Trophoblast cell (in vitro differentiated cells and primary cell): ENCODE measurements at regions not wholly inside any gene's neighbourhood (a gene's known extent, or its start where the extent isn't known, plus 50 kb on each side); places are given as distances from the start of the nearest gene placed in this dataset.

Source experiments
- DNase-seq, 2 donors: peaks; one replicate each; pipeline ENCODE4 v3.0.0-alpha.2; 2016
- H2AFZ ChIP-seq: 2 replicates; pipeline ENCODE4 v1.6.1; 2013; ENCODE audit warnings: low read length, moderate library complexity, mild to moderate bottlenecking; ENCODE audit not compliant: insufficient read depth, poor library complexity
- H2AK5ac ChIP-seq: 2 replicates; pipeline ENCODE4 v1.6.1; 2013; ENCODE audit warnings: mild to moderate bottlenecking, low read length
- H2BK120ac ChIP-seq: 2 replicates; pipeline ENCODE4 v1.6.1; 2013; ENCODE audit warnings: low read length, mild to moderate bottlenecking, moderate library complexity; ENCODE audit not compliant: insufficient read depth, poor library complexity
- H2BK12ac ChIP-seq: 2 replicates; pipeline ENCODE4 v1.6.1; 2013; ENCODE audit warnings: mild to moderate bottlenecking, low read length, moderate library complexity
- H2BK5ac ChIP-seq: 2 replicates; pipeline ENCODE4 v1.6.1; 2013; ENCODE audit warnings: low read length, low read depth, moderate library complexity, mild to moderate bottlenecking; ENCODE audit not compliant: poor library complexity
- H3K14ac ChIP-seq: 2 replicates; pipeline ENCODE4 v1.6.1; 2013; ENCODE audit warnings: mild to moderate bottlenecking, low read length
- H3K18ac ChIP-seq: 2 replicates; pipeline ENCODE4 v1.6.1; 2013; ENCODE audit warnings: mild to moderate bottlenecking, low read length
- H3K23ac ChIP-seq: 2 replicates; pipeline ENCODE4 v1.6.1; 2013; ENCODE audit warnings: low read length
- H3K27ac ChIP-seq: 2 replicates; pipeline ENCODE4 v1.5.1; 2013; ENCODE audit warnings: low read depth, mild to moderate bottlenecking, inconsistent platforms, low read length, moderate library complexity
- H3K27me3 ChIP-seq: 2 replicates; pipeline ENCODE4 v1.6.1; 2013; ENCODE audit warnings: inconsistent platforms, mild to moderate bottlenecking, low read length, moderate library complexity; ENCODE audit not compliant: insufficient read depth
- H3K36me3 ChIP-seq, 2 experiments: 1 replicate in 1 of 2; 2 replicates in 1 of 2; pipeline ENCODE4 v1.6.1; 2013; ENCODE audit warnings: low read length in 2 of 2, mild to moderate bottlenecking in 2 of 2, moderate library complexity in 1 of 2; ENCODE audit not compliant: insufficient read depth in 2 of 2, control insufficient read depth in 1 of 2
- H3K4ac ChIP-seq: 2 replicates; pipeline ENCODE4 v1.6.1; 2013; ENCODE audit warnings: low read depth, mild to moderate bottlenecking, low read length, moderate library complexity
- H3K4me1 ChIP-seq, 2 experiments: 1 replicate in 1 of 2; 2 replicates in 1 of 2; pipeline ENCODE4 v1.6.1; 2013; ENCODE audit warnings: low read length in 2 of 2, mild to moderate bottlenecking in 2 of 2, moderate library complexity in 1 of 2; ENCODE audit not compliant: insufficient read depth in 2 of 2, control insufficient read depth in 1 of 2
- H3K4me2 ChIP-seq: 2 replicates; pipeline ENCODE4 v1.6.1; 2013; ENCODE audit warnings: inconsistent platforms, mild to moderate bottlenecking, low read length, moderate library complexity
- H3K4me3 ChIP-seq: 2 replicates; pipeline ENCODE4 v1.5.1; 2013; ENCODE audit warnings: mild to moderate bottlenecking, low read depth, low read length, inconsistent platforms
- H3K79me1 ChIP-seq: one replicate; pipeline ENCODE4 v1.6.1; 2013; ENCODE audit warnings: low read length
- H3K79me2 ChIP-seq: 2 replicates; pipeline ENCODE4 v1.6.1; 2013; ENCODE audit warnings: low read length, mild to moderate bottlenecking; ENCODE audit not compliant: control insufficient read depth, insufficient read depth, poor library complexity
- H3K9ac ChIP-seq: 2 replicates; pipeline ENCODE4 v1.6.1; 2013; ENCODE audit warnings: mild to moderate bottlenecking, low read length
- H3K9me3 ChIP-seq: 2 replicates; pipeline ENCODE4 v1.6.1; 2013; ENCODE audit warnings: low read depth, mild to moderate bottlenecking, control low read depth, inconsistent platforms, low read length; ENCODE audit not compliant: insufficient read depth
- H4K12ac ChIP-seq: 2 replicates; pipeline ENCODE4 v1.6.1; 2013; ENCODE audit warnings: low read depth, mild to moderate bottlenecking, low read length, moderate library complexity
- H4K8ac ChIP-seq: 2 replicates; pipeline ENCODE4 v1.6.1; 2013; ENCODE audit warnings: low read depth, mild to moderate bottlenecking, low read length, moderate library complexity
- H4K91ac ChIP-seq: one replicate; pipeline ENCODE4 v1.6.1; 2013; ENCODE audit warnings: low read depth, mild to moderate bottlenecking, low read length, moderate library complexity
- WGBS: extraction: QIAGEN DNeasy Blood & Tissue Kit; methylation state at CpG from one replicate; pipeline ENCODE4 v1.1.7; 2013; ENCODE audit warnings: missing lambda C conversion rate; ENCODE audit not compliant: insufficient read length, insufficient coverage; ENCODE audit errors: extremely low coverage; 5-methylcytosine and 5-hydroxymethylcytosine counted together

DNA sequence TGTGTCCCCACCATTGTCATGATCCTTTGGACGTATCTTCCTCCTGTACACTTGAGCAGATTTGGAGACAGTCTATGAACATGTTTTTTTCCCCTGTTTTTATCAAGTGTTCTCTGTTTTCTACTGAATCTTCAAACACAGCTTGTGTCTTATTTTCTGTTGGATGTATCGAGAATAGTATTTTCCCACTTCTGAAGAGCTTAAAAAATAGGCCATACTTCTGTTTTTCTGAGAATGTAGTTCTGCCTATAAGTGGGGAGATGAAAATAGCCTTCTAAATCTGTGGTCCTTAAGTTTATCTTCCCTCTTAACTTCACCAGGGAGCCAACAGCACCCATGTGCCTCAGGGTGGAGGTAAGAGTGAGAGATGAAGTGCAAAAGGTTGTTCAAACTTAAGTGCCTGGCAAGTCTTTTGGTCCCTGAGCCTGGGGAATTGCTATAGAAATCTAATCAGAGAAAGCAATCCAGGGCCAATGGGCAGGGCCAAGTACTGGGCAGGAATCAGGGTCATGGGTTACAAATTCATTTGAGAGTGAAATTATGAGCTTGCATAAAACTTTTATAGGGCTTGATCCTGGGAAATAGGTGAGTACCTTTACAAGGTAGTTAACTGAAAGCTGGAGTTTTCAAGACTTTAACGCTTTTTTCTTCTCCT is 58.9 kb downstream of the ARF6 start:
- H2AK5ac ChIP-seq, result no peak overlapping the region
- H3K4ac ChIP-seq, result no peak overlapping the region
- H3K79me2 ChIP-seq, result no peaks in the 10 kb centered on the region
- H3K27ac ChIP-seq, result no peak overlapping the region
- H3K4me1 ChIP-seq, result peaks cover 7 to 8% of the 10 kb centered on the region in 2 experiments
- no peak overlapping the region for H2AFZ ChIP-seq
- peaks cover 7% of the 10 kb centered on the region for H3K79me1 ChIP-seq
- H3K23ac ChIP-seq, result no peak overlapping the region
- H4K91ac ChIP-seq, result no peak overlapping the region
- no peaks in the 10 kb centered on the region for H3K27me3 ChIP-seq
- H3K9ac ChIP-seq, result no peak overlapping the region
- H3K14ac ChIP-seq, result no peak overlapping the region
- H2BK12ac ChIP-seq, result peak overlapping the region; percentile 52
- H4K8ac ChIP-seq, result no peak overlapping the region
- no peak overlapping the region for H2BK5ac ChIP-seq
- H3K18ac ChIP-seq, result no peak overlapping the region
- H4K12ac ChIP-seq, result no peak overlapping the region
- no peak overlapping the region for H3K4me2 ChIP-seq
- H3K9me3 ChIP-seq, result peaks cover 1% of the 10 kb centered on the region
- WGBS, result no CpG with 5 or more reads among the region's 3 CpGs
- no peak overlapping the region for H3K4me3 ChIP-seq
- H2BK120ac ChIP-seq, result no peak overlapping the region
- H3K36me3 ChIP-seq, result no peaks in the 10 kb centered on the region
- no peak for DNase-seq

DNA sequence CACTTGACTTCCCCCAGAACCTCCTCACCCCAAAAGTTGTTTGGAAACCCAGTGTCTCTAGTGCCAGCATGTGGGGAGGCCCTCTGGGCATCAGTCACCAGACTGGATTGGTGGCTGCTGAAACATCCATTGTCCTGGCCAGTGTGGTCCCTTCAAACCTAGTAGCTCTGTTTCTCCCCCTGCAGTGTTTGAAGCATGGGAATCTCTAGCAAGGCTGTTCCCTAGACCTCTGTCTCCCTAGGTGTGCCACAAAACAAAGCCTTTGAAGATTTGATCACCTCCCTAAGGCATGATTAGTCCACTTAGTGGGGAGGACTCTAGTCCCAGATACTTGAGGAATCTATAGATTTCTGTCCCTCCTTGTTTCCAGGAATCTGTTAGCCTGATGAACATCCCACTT is 60.3 kb downstream of the ARF6 start:
- no peak overlapping the region for H3K18ac ChIP-seq

DNA sequence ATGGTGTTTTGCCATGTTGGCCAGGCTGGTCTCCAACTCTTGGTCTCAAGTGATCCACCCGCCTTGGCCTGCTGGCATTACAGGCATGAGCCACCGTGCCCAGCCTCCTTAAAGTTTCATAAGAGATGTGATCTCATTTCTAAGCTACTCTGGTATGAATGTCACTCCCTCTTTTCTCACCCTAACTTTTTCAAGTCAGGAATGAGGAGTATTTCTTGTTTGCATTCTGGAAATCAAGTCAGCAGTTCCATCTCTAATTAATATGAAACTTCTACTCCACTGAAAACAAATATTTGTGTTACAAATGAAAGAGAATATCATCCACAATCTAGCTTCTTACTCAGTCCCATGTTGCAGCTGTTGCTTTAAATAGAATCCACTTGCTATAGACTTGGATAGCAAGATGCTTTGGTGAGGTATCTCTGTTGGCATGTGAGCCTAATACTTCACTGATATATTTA is 61.3 kb downstream of the ARF6 start:
- WGBS, result no CpG with 5 or more reads among the region's 2 CpGs
- H2BK5ac ChIP-seq, result no peak overlapping the region

More for the DNA sequence above, 60.3 kb downstream of the ARF6 start:
- no peaks in the 10 kb centered on the region for H3K36me3 ChIP-seq
- no peak for DNase-seq
- H3K4me3 ChIP-seq, result no peak overlapping the region
- H3K79me2 ChIP-seq, result no peaks in the 10 kb centered on the region
- peak overlapping the region; percentile 20 for H4K91ac ChIP-seq
- H3K9me3 ChIP-seq, result peaks cover 1% of the 10 kb centered on the region
- no peak overlapping the region for H3K23ac ChIP-seq
- H3K4ac ChIP-seq, result no peak overlapping the region
- H2BK120ac ChIP-seq, result peak overlapping the region; percentile 52
- H3K14ac ChIP-seq, result peak overlapping the region; percentile 42
- H3K9ac ChIP-seq, result no peak overlapping the region
- H2AFZ ChIP-seq, result no peak overlapping the region
- H3K27me3 ChIP-seq, result no peaks in the 10 kb centered on the region
- H4K8ac ChIP-seq, result no peak overlapping the region
- no peak overlapping the region for H2BK5ac ChIP-seq
- H3K4me2 ChIP-seq, result no peak overlapping the region
- H3K79me1 ChIP-seq, result peaks cover 7% of the 10 kb centered on the region
- no peak overlapping the region for H4K12ac ChIP-seq
- H2BK12ac ChIP-seq, result peak overlapping the region; percentile 63
- H2AK5ac ChIP-seq, result peak overlapping the region; percentile 56
- peaks cover 7 to 8% of the 10 kb centered on the region in 2 experiments for H3K4me1 ChIP-seq
- no peak overlapping the region for H3K27ac ChIP-seq

DNA sequence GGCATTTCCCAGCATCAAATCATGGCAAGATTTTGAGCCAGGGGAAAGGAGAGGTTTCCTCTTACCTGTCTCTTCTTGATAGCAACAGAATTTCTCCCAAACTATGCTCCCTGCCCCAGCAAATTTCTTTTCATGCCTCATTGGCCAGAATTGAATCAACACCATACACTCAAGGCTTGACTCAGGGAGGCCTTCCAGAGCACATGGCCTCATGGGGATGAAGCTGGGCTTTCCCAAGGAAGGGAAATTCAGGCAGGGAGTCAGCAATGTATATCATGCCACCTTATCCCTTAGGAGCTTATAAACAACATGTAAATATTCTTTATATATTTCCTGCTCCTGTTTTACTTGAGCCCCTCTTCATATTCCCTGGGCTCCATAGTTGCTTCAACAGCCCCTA is 62.1 kb downstream of the ARF6 start:
- no peaks in the 10 kb centered on the region for H3K79me2 ChIP-seq
- H2BK5ac ChIP-seq, result no peak overlapping the region
- H3K18ac ChIP-seq, result no peak overlapping the region
- H3K9ac ChIP-seq, result no peak overlapping the region
- peaks cover 1% of the 10 kb centered on the region for H3K9me3 ChIP-seq
- H3K23ac ChIP-seq, result no peak overlapping the region
- no peak overlapping the region for H4K12ac ChIP-seq
- no peak overlapping the region for H3K27ac ChIP-seq
- no peak overlapping the region for H3K4ac ChIP-seq
- no peaks in the 10 kb centered on the region for H3K27me3 ChIP-seq
- peaks cover 7 to 8% of the 10 kb centered on the region in 2 experiments for H3K4me1 ChIP-seq
- no peak overlapping the region for H3K4me3 ChIP-seq
- no peak overlapping the region for H4K91ac ChIP-seq
- H2AK5ac ChIP-seq, result no peak overlapping the region
- peaks cover 7% of the 10 kb centered on the region for H3K79me1 ChIP-seq
- H2AFZ ChIP-seq, result no peak overlapping the region
- H4K8ac ChIP-seq, result no peak overlapping the region
- H3K36me3 ChIP-seq, result no peaks in the 10 kb centered on the region
- DNase-seq, result no peak
- no peak overlapping the region for H2BK120ac ChIP-seq
- no peak overlapping the region for H3K14ac ChIP-seq
- H2BK12ac ChIP-seq, result no peak overlapping the region
- no peak overlapping the region for H3K4me2 ChIP-seq

More for the DNA sequence above, 61.3 kb downstream of the ARF6 start:
- Histone ChIP-seq H2BK120ac (no peak overlapping the region), H3K23ac (no peak overlapping the region), H3K4ac (no peak overlapping the region), H2BK12ac (peak overlapping the region; percentile 68), H3K36me3 (no peaks in the 10 kb centered on the region), H4K91ac (no peak overlapping the region), H3K79me2 (no peaks in the 10 kb centered on the region), H3K4me1 (peaks cover 7 to 8% of the 10 kb centered on the region in 2 experiments), H2AK5ac (no peak overlapping the region), H3K9ac (no peak overlapping the region), H4K8ac (no peak overlapping the region), H3K9me3 (peaks cover 1% of the 10 kb centered on the region), H3K4me3 (no peak overlapping the region), H2AFZ (no peak overlapping the region), H3K18ac (no peak overlapping the region), H4K12ac (no peak overlapping the region), H3K4me2 (no peak overlapping the region), H3K27me3 (no peaks in the 10 kb centered on the region), H3K14ac (no peak overlapping the region), H3K27ac (no peak overlapping the region), H3K79me1 (peaks cover 7% of the 10 kb centered on the region)
- DNase-seq, result peak in 1 of 2 donors; percentile 58
